Kidney epithelial cell (primary cell): ENCODE measurements at regions not wholly inside any gene's neighbourhood (a gene's known extent, or its start where the extent isn't known, plus 50 kb on each side); places are given as distances from the start of the nearest gene placed in this dataset.

Experiments
- DNase-seq: peaks from one replicate; pipeline ENCODE4 v3.0.0-alpha.2; 2010; ENCODE audit warnings: low read depth
- H3K27me3 ChIP-seq: 2 replicates; pipeline ENCODE4 v1.6.0; 2011; ENCODE audit warnings: low read length; ENCODE audit not compliant: control insufficient read depth, insufficient read depth
- H3K36me3 ChIP-seq: 2 replicates; pipeline ENCODE4 v1.5.1; 2011; ENCODE audit warnings: low read length; ENCODE audit not compliant: control insufficient read depth, insufficient read depth
- H3K4me3 ChIP-seq: 2 replicates; pipeline ENCODE4 v1.5.1; 2011; ENCODE audit warnings: low read depth, mild to moderate bottlenecking, control low read depth, low read length
- TF ChIP-seq, protein P1 (sequence below): IDR thresholded peaks from 2 replicates; pipeline ENCODE4 v1.5.1; 2011; ENCODE audit warnings: mild to moderate bottlenecking, moderate library complexity, low read length, control low read depth, inconsistent platforms; ENCODE audit not compliant: insufficient read depth, poor library complexity, severe bottlenecking

DNA sequence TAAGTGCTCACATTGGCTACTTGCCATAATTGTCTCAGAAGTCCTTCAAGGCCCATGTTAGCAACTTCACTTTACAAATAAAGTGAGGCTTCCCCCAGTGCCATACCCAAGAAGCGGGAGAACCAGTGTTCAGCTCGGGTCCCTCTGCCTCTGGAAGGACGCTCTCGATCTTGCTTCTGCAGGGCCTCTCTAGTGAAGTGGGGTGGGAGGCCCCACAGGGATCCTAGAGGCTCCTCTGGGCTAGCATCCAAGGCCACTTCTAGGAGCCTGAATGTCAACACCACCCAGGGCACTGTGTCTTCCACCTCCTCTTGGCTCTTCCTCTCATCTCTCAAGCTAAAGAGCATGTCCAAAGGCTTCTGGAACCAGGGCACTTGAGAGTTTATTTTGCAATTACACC lies 282.5 kb downstream of the GADD45G start:
- TF ChIP-seq, protein P1, sequence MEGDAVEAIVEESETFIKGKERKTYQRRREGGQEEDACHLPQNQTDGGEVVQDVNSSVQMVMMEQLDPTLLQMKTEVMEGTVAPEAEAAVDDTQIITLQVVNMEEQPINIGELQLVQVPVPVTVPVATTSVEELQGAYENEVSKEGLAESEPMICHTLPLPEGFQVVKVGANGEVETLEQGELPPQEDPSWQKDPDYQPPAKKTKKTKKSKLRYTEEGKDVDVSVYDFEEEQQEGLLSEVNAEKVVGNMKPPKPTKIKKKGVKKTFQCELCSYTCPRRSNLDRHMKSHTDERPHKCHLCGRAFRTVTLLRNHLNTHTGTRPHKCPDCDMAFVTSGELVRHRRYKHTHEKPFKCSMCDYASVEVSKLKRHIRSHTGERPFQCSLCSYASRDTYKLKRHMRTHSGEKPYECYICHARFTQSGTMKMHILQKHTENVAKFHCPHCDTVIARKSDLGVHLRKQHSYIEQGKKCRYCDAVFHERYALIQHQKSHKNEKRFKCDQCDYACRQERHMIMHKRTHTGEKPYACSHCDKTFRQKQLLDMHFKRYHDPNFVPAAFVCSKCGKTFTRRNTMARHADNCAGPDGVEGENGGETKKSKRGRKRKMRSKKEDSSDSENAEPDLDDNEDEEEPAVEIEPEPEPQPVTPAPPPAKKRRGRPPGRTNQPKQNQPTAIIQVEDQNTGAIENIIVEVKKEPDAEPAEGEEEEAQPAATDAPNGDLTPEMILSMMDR, result no peak
- Histone ChIP-seq H3K36me3 (no peaks in the 10 kb centered on the region), H3K4me3 (no peak overlapping the region), H3K27me3 (no peaks in the 10 kb centered on the region)
- DNase-seq, result no peak

DNA sequence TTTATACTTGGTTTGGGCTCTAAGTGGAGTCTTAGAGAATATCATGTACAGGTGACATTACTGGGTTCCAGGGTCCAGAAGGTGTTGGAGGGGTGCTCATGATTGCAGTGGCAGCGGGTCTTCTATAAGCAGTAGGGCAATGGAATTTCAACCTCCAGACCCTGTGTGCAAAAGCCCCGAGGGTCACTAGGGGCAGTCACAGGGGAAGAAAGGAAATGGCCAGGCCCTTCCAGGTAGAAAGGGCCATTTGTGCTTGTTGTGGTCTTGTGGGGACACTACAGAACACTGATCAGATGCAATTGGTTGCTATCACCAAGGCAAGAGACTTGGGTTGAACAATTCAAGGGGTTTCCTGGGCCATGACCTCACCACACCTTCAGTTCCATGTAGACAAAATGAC lies 283.4 kb downstream of the GADD45G start:
- H3K36me3 ChIP-seq, result no peaks in the 10 kb centered on the region
- TF ChIP-seq, protein P1, result no peak
- no peaks in the 10 kb centered on the region for H3K27me3 ChIP-seq
- DNase-seq, result no peak
- H3K4me3 ChIP-seq, result no peak overlapping the region

DNA sequence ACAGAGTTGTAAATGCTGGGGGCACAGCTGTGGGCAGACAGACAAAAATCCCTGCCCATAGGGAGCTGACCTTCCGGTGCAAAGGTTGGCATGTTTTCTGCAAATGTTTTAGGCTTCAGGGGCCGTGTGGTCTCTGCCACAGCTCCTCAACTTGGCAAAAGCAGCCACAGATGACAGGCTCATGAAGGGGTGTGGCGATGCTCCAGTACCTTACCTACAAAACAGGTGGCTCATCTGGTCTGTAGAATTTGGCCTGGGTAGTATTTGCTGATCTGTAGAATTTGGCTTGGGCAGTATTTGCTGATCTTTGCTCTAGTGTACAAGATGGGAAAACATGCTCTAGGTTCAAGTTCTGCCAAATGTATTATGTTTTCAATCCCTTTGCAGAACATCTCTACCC lies 283.9 kb downstream of the GADD45G start:
- H3K4me3 ChIP-seq, result no peak overlapping the region
- no peaks in the 10 kb centered on the region for H3K36me3 ChIP-seq
- no peaks in the 10 kb centered on the region for H3K27me3 ChIP-seq
- TF ChIP-seq, protein P1, result no peak
- DNase-seq, result no peak

DNA sequence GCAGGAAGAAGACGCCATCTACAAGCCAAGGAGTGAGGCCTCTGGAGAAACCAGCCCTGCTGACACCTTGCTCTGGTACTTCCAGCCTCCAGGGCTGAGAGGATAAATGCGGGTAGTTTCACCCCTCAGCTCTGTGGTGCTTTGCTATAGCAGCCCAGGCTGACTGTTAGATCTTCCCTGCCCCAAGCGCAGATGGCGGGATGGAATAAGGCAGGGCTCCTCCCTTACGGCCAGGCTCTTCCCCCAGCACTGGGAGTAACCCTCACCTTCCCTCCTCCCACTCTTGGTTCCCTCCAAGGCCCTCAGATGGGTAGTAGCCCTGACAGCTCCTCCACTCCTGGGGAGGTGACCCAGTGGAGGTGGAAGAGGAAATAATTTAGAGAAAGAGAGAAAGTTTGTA lies 285.1 kb downstream of the GADD45G start:
- TF ChIP-seq, protein P1, result no peak
- no peaks in the 10 kb centered on the region for H3K27me3 ChIP-seq
- no peak for DNase-seq

DNA sequence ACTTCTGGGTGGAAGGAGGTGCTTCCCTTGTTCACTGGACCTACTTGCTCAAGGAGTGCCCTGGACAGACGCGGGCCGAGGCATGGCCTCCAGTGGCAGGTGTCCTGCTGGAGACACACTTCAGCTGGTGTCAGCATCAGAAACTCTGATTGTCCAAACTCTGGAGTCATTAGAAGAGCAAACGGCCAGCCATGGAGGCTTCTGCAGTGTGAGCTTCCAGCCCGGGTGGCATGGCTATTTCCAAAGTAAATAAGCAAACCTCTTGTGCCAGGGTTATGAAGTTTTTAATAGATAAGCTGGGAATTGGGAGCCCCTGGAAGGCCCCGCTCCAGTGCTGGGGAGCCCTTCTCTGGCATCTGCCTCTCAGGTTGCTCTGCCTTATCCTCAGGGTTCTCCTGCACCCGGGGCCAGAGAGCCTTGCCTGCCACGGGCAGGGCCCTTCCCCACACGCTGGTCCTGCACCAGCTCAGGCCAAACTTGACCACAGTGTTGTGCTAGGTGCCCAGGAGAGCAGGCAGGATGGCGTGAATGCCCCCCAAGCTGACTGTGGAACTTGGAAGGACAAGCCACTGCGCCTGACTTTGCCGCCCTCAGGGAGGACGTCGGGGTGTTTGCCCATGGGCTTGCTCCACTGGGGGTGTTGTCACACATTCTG lies 285.6 kb downstream of the GADD45G start:
- no peak for DNase-seq
- H3K36me3 ChIP-seq, result no peaks in the 10 kb centered on the region
- H3K27me3 ChIP-seq, result no peaks in the 10 kb centered on the region
- H3K4me3 ChIP-seq, result no peak overlapping the region
- TF ChIP-seq, protein P1, result no peak

More for the DNA sequence above, 285.1 kb downstream of the GADD45G start:
- H3K4me3 ChIP-seq, result no peak overlapping the region
- H3K36me3 ChIP-seq, result no peaks in the 10 kb centered on the region

DNA sequence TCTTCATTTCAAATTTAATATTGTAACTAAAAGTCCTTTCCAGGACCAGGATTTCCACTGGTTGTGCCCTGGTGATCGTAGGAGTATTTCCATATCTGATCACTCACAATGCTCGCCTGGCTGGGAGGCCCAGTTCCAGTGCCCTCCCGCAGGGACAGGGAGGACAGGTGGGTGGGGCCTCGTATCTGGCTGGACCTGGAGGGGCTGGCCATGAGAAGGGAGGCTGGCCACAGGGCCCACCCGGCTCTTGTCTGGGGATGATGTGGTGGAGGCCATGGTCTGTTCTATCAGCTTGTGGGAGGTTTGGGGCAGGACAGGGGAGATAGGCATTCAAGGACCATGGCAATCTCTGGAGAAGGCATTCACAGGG lies 286.4 kb downstream of the GADD45G start:
- no peaks in the 10 kb centered on the region for H3K27me3 ChIP-seq
- no peak for DNase-seq
- no peaks in the 10 kb centered on the region for H3K36me3 ChIP-seq
- TF ChIP-seq, protein P1, result no peak
- H3K4me3 ChIP-seq, result no peak overlapping the region
